Ovary (tissue), 3 donors: ENCODE measurements at regions not wholly inside any gene's neighbourhood (a gene's known extent, or its start where the extent isn't known, plus 50 kb on each side); places are given as distances from the start of the nearest gene placed in this dataset.

ENCODE experiments used
- EP300 ChIP-seq: sonication (generic); formaldehyde crosslinking; IDR thresholded peaks from one replicate; pipeline ENCODE4 v1.6.1; 2017; ENCODE audit warnings: antibody characterized with exemption
- TF ChIP-seq, protein P1 (sequence below), 3 donors: fragments of 450-650 bp in 2 of 3; fragments of 200-600 bp in 1 of 3; IDR thresholded peaks; one replicate each; pipeline versions ENCODE4 v1.5.1 to v1.8.0; 2016 to 2022; ENCODE audit warnings: antibody characterized with exemption in 3 of 3, mild to moderate bottlenecking in 1 of 3
- donor health status: DM: no; HTN: no; CAD: no.

DNA sequence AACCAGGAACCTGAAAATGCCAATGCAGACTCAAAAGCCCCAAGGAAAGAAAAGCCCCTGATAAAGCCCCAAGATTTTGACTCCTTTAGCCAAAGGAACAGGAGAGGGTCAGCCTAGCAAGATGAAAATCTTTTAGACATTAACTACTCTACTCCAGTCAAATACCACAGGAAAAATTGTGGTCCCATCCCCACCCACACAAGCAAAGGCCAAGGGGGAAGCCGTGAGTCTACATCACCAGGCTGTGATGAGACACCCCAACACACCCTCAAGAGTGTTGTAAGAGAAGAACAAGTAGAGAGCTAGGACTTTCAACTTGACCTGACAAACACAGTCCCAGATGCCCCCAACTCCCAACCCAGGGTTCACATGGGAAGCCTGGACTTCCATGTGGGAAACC lies 192.8 kb upstream of the NR5A2 start:
- TF ChIP-seq, protein P1, sequence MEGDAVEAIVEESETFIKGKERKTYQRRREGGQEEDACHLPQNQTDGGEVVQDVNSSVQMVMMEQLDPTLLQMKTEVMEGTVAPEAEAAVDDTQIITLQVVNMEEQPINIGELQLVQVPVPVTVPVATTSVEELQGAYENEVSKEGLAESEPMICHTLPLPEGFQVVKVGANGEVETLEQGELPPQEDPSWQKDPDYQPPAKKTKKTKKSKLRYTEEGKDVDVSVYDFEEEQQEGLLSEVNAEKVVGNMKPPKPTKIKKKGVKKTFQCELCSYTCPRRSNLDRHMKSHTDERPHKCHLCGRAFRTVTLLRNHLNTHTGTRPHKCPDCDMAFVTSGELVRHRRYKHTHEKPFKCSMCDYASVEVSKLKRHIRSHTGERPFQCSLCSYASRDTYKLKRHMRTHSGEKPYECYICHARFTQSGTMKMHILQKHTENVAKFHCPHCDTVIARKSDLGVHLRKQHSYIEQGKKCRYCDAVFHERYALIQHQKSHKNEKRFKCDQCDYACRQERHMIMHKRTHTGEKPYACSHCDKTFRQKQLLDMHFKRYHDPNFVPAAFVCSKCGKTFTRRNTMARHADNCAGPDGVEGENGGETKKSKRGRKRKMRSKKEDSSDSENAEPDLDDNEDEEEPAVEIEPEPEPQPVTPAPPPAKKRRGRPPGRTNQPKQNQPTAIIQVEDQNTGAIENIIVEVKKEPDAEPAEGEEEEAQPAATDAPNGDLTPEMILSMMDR (IDR thresholded peaks at IDR 0.05): no peak
- no peak for TF ChIP-seq EP300
